ENCODE measurements at regions not wholly inside any gene's neighbourhood (a gene's known extent, or its start where the extent isn't known, plus 50 kb on each side); places are given as distances from the start of the nearest gene placed in this dataset.

DNA sequence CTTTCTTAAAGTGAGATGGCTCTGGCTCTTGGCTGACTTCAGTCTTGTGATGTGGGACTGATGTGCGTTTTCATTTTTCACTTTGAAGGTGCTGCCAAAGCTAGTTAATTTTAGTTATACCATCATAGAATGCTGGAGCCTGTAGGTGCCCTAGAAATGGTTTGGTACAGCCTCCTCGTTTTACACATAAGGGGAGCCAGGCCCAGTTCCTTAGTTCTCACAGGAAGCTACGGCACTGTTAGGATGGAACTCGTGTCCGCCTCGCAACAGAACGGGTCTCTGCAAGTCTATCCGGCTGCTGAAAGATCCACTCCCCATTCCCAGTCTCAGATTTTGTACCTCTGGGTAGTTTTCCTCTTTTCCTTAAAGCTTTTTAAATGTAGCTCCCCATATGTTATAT is 173.2 kb upstream of the PRPS1L1 start:
- Histone ChIP-seq H3K9me3 (ENCODE audit: control insufficient read depth, insufficient read depth, low read depth, low read length) (no peaks in the 10 kb centered on the region), H3K27ac (ENCODE audit: extremely low read depth, low read depth, low read length) (no peak overlapping the region), H3K4me3 (ENCODE audit: low read depth, low read length) (no peak overlapping the region), H3K36me3 (ENCODE audit: control insufficient read depth in 2 of 2, insufficient read depth in 1 of 2, low read length in 2 of 2) (no peaks in the 10 kb centered on the region), H3K4me1 (ENCODE audit: control insufficient read depth, insufficient read depth, low read length) (no peaks in the 10 kb centered on the region)
- ChIA-PET POLR2A (no interaction called here), CTCF (interaction anchor here (0.6 to 1.0 kb wide), 2 partner anchors 13 to 484 kb away, joined by 3 read pairs; no protein-coding TSS in a partner anchor)
- TF ChIP-seq ZNF423 (tag by site-specific recombination; IDR thresholded peaks at IDR 0.05), result no peak
- TF ChIP-seq ZEB2 (tag by site-specific recombination; IDR thresholded peaks at IDR 0.05), result no peak
- TF ChIP-seq, protein P1, sequence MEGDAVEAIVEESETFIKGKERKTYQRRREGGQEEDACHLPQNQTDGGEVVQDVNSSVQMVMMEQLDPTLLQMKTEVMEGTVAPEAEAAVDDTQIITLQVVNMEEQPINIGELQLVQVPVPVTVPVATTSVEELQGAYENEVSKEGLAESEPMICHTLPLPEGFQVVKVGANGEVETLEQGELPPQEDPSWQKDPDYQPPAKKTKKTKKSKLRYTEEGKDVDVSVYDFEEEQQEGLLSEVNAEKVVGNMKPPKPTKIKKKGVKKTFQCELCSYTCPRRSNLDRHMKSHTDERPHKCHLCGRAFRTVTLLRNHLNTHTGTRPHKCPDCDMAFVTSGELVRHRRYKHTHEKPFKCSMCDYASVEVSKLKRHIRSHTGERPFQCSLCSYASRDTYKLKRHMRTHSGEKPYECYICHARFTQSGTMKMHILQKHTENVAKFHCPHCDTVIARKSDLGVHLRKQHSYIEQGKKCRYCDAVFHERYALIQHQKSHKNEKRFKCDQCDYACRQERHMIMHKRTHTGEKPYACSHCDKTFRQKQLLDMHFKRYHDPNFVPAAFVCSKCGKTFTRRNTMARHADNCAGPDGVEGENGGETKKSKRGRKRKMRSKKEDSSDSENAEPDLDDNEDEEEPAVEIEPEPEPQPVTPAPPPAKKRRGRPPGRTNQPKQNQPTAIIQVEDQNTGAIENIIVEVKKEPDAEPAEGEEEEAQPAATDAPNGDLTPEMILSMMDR (tag by site-specific recombination; IDR thresholded peaks at IDR 0.05), result no peak
- TF ChIP-seq ZNF701 (tag by site-specific recombination; IDR thresholded peaks at IDR 0.05), result no peak
- TF ChIP-seq, protein P2, sequence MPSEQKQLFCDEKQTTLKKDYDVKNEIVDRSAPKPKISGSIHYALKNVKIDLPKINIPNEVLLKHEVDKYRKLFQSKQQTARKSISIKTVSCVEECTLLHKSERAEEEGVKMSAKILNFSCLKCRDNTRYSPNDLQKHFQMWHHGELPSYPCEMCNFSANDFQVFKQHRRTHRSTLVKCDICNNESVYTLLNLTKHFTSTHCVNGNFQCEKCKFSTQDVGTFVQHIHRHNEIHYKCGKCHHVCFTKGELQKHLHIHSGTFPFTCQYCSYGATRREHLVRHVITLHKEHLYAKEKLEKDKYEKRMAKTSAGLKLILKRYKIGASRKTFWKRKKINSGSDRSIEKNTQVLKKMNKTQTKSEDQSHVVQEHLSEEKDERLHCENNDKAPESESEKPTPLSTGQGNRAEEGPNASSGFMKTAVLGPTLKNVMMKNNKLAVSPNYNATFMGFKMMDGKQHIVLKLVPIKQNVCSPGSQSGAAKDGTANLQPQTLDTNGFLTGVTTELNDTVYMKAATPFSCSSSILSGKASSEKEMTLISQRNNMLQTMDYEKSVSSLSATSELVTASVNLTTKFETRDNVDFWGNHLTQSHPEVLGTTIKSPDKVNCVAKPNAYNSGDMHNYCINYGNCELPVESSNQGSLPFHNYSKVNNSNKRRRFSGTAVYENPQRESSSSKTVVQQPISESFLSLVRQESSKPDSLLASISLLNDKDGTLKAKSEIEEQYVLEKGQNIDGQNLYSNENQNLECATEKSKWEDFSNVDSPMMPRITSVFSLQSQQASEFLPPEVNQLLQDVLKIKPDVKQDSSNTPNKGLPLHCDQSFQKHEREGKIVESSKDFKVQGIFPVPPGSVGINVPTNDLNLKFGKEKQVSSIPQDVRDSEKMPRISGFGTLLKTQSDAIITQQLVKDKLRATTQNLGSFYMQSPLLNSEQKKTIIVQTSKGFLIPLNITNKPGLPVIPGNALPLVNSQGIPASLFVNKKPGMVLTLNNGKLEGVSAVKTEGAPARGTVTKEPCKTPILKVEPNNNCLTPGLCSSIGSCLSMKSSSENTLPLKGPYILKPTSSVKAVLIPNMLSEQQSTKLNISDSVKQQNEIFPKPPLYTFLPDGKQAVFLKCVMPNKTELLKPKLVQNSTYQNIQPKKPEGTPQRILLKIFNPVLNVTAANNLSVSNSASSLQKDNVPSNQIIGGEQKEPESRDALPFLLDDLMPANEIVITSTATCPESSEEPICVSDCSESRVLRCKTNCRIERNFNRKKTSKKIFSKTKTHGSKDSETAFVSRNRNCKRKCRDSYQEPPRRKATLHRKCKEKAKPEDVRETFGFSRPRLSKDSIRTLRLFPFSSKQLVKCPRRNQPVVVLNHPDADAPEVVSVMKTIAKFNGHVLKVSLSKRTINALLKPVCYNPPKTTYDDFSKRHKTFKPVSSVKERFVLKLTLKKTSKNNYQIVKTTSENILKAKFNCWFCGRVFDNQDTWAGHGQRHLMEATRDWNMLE (tag by site-specific recombination; conservative IDR thresholded peaks at IDR 0.05; ENCODE audit: low read depth), result no peak
- TF ChIP-seq ZNF248 (tag by site-specific recombination; IDR thresholded peaks at IDR 0.05), result no peak
- no peak for TF ChIP-seq ZIC2 (tag by site-specific recombination; IDR thresholded peaks at IDR 0.05)
- no peak for TF ChIP-seq ZNF37A (tag by site-specific recombination; IDR thresholded peaks at IDR 0.05)
- TF ChIP-seq, protein P3, sequence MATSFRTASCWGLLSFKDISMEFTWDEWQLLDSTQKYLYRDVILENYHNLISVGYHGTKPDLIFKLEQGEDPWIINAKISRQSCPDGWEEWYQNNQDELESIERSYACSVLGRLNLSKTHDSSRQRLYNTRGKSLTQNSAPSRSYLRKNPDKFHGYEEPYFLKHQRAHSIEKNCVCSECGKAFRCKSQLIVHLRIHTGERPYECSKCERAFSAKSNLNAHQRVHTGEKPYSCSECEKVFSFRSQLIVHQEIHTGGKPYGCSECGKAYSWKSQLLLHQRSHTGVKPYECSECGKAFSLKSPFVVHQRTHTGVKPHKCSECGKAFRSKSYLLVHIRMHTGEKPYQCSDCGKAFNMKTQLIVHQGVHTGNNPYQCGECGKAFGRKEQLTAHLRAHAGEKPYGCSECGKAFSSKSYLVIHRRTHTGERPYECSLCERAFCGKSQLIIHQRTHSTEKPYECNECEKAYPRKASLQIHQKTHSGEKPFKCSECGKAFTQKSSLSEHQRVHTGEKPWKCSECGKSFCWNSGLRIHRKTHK (tag by site-specific recombination; IDR thresholded peaks at IDR 0.05), result no peak
- TF ChIP-seq, protein P4, sequence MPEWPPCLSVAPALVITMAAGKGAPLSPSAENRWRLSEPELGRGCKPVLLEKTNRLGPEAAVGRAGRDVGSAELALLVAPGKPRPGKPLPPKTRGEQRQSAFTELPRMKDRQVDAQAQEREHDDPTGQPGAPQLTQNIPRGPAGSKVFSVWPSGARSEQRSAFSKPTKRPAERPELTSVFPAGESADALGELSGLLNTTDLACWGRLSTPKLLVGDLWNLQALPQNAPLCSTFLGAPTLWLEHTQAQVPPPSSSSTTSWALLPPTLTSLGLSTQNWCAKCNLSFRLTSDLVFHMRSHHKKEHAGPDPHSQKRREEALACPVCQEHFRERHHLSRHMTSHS (tag by site-specific recombination; IDR thresholded peaks at IDR 0.05), result no peak
- TF ChIP-seq SP2 (tag by site-specific recombination; IDR thresholded peaks at IDR 0.05), result no peak
- TF ChIP-seq, protein P5, sequence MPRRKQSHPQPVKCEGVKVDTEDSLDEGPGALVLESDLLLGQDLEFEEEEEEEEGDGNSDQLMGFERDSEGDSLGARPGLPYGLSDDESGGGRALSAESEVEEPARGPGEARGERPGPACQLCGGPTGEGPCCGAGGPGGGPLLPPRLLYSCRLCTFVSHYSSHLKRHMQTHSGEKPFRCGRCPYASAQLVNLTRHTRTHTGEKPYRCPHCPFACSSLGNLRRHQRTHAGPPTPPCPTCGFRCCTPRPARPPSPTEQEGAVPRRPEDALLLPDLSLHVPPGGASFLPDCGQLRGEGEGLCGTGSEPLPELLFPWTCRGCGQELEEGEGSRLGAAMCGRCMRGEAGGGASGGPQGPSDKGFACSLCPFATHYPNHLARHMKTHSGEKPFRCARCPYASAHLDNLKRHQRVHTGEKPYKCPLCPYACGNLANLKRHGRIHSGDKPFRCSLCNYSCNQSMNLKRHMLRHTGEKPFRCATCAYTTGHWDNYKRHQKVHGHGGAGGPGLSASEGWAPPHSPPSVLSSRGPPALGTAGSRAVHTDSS (tag by site-specific recombination; IDR thresholded peaks at IDR 0.05), result no peak
- TF ChIP-seq TCF7L2 (IDR thresholded peaks at IDR 0.05; ENCODE audit: borderline replicate concordance, low read depth, low read length), result no peak
- TF ChIP-seq ZNF768 (tag by site-specific recombination; IDR thresholded peaks at IDR 0.05), result no peak
- no peak for TF ChIP-seq ZFP37 (tag by site-specific recombination; IDR thresholded peaks at IDR 0.05)
- no peak for TF ChIP-seq ZNF140 (tag by site-specific recombination; IDR thresholded peaks at IDR 0.05)
- TF ChIP-seq ZNF433 (tag by site-specific recombination; IDR thresholded peaks at IDR 0.05; ENCODE audit: low read depth), result no peak
- no peak for TF ChIP-seq ZNF529 (tag by site-specific recombination; IDR thresholded peaks at IDR 0.05; ENCODE audit: insufficient replicate concordance)
